H9 (cell line): ENCODE measurements at regions not wholly inside any gene's neighbourhood (a gene's known extent, or its start where the extent isn't known, plus 50 kb on each side); places are given as distances from the start of the nearest gene placed in this dataset.

Experiments
- DNase-seq: peaks from one replicate; pipeline ENCODE4 v3.0.0-alpha.2; 2017
- H2AFZ ChIP-seq: one replicate; pipeline ENCODE4 v1.6.1; 2013; ENCODE audit warnings: mild to moderate bottlenecking, low read length, control low read depth, moderate library complexity
- H2AK5ac ChIP-seq: 2 replicates; pipeline ENCODE4 v1.6.1; 2013; ENCODE audit warnings: low read length, control low read depth, mixed read lengths; ENCODE audit not compliant: insufficient read length
- H2BK120ac ChIP-seq: one replicate; pipeline ENCODE4 v1.6.1; 2013; ENCODE audit warnings: low read depth, mild to moderate bottlenecking, low read length, control low read depth, inconsistent platforms; ENCODE audit not compliant: poor library complexity, severe bottlenecking
- H2BK12ac ChIP-seq: 2 replicates; pipeline ENCODE4 v1.6.1; 2013; ENCODE audit warnings: low read length, control low read depth, mixed read lengths, low read depth; ENCODE audit not compliant: insufficient read length
- H2BK15ac ChIP-seq: 2 replicates; pipeline ENCODE4 v1.6.1; 2013; ENCODE audit warnings: low read depth, low read length, control low read depth
- H2BK20ac ChIP-seq: one replicate; pipeline ENCODE4 v1.6.1; 2013; ENCODE audit warnings: low read depth, mild to moderate bottlenecking, low read length, control low read depth, inconsistent platforms; ENCODE audit not compliant: poor library complexity, severe bottlenecking
- H2BK5ac ChIP-seq: 2 replicates; pipeline ENCODE4 v1.6.1; 2013; ENCODE audit warnings: low read length, control low read depth, mixed read lengths; ENCODE audit not compliant: insufficient read length
- H3K14ac ChIP-seq: 2 replicates; pipeline ENCODE4 v1.6.1; 2013; ENCODE audit warnings: low read length, control low read depth; ENCODE audit not compliant: insufficient read depth
- H3K18ac ChIP-seq: 2 replicates; pipeline ENCODE4 v1.6.1; 2013; ENCODE audit warnings: low read depth, mild to moderate bottlenecking, mixed read lengths, low read length, control low read depth; ENCODE audit not compliant: insufficient read length
- H3K23ac ChIP-seq: 2 replicates; pipeline ENCODE4 v1.6.1; 2013; ENCODE audit warnings: low read length, control low read depth, mixed read lengths, low read depth; ENCODE audit not compliant: insufficient read length
- H3K23me2 ChIP-seq: 2 replicates; pipeline ENCODE4 v1.6.1; 2013; ENCODE audit warnings: low read depth, mild to moderate bottlenecking, mixed read lengths, low read length, control low read depth; ENCODE audit not compliant: insufficient read length, poor library complexity, severe bottlenecking
- H3K27ac ChIP-seq: 2 replicates; pipeline ENCODE4 v1.5.1; 2013; ENCODE audit warnings: low read length, control low read depth, mixed read lengths, low read depth; ENCODE audit not compliant: insufficient read length
- H3K27me3 ChIP-seq: 2 replicates; pipeline ENCODE4 v1.6.1; 2013; ENCODE audit warnings: low read length, control low read depth, inconsistent platforms; ENCODE audit not compliant: insufficient read depth
- H3K4ac ChIP-seq: 2 replicates; pipeline ENCODE4 v1.6.1; 2013; ENCODE audit warnings: low read depth, mild to moderate bottlenecking, control low read depth, inconsistent platforms, low read length, moderate library complexity
- H3K4me1 ChIP-seq: 2 replicates; pipeline ENCODE4 v1.6.1; 2013; ENCODE audit warnings: low read length, control low read depth, inconsistent platforms; ENCODE audit not compliant: insufficient read depth
- H3K4me2 ChIP-seq: 2 replicates; pipeline ENCODE4 v1.6.1; 2013; ENCODE audit warnings: low read length, control low read depth, mixed read lengths; ENCODE audit not compliant: insufficient read length, insufficient read depth
- H3K56ac ChIP-seq: 2 replicates; pipeline ENCODE4 v1.6.1; 2013; ENCODE audit warnings: low read depth, mild to moderate bottlenecking, mixed read lengths, low read length, control low read depth; ENCODE audit not compliant: insufficient read length
- H3K79me1 ChIP-seq: 2 replicates; pipeline ENCODE4 v1.6.1; 2013; ENCODE audit warnings: low read depth, mild to moderate bottlenecking, moderate library complexity, low read length, control low read depth, inconsistent platforms; ENCODE audit not compliant: insufficient read depth, poor library complexity, severe bottlenecking
- H3K79me2 ChIP-seq: 2 replicates; pipeline ENCODE4 v1.6.1; 2013; ENCODE audit warnings: low read length, control low read depth, inconsistent platforms; ENCODE audit not compliant: insufficient read depth
- H3K9ac ChIP-seq: 2 replicates; pipeline ENCODE4 v1.6.1; 2013; ENCODE audit warnings: low read length, control low read depth, mixed read lengths; ENCODE audit not compliant: insufficient read length; ENCODE audit errors: extremely low read depth
- H3K9me3 ChIP-seq: one replicate; pipeline ENCODE4 v1.6.1; 2013; ENCODE audit warnings: low read depth, low read length, inconsistent platforms; ENCODE audit not compliant: control insufficient read depth
- H3T11ph ChIP-seq: one replicate; pipeline ENCODE4 v1.6.1; 2013; ENCODE audit warnings: mild to moderate bottlenecking, low read length, control low read depth, inconsistent platforms
- H4K20me1 ChIP-seq: one replicate; pipeline ENCODE4 v1.6.1; 2013; ENCODE audit not compliant: control insufficient read depth, insufficient read length, insufficient read depth
- H4K5ac ChIP-seq: 2 replicates; pipeline ENCODE4 v1.6.1; 2013; ENCODE audit warnings: low read depth, mild to moderate bottlenecking, mixed read lengths, low read length, control low read depth; ENCODE audit not compliant: insufficient read length
- H4K8ac ChIP-seq: replicated peaks from 2 replicates; pipeline ENCODE4 v1.6.1; 2013; ENCODE audit warnings: low read length, control low read depth, mixed read lengths, low read depth; ENCODE audit not compliant: insufficient read length
- H4K91ac ChIP-seq: 2 replicates; pipeline ENCODE4 v1.6.1; 2013; ENCODE audit warnings: low read depth, mild to moderate bottlenecking, moderate library complexity, mixed read lengths, low read length, control low read depth; ENCODE audit not compliant: insufficient read length
- H3K27ac Mint-ChIP-seq, 3 experiments: 2 replicates in 2 of 3; 3 replicates in 1 of 3; pipeline ENCODE4 v1.8.0; 2020 to 2021; ENCODE audit warnings: mixed read lengths in 3 of 3, mild to moderate bottlenecking in 1 of 3, moderate library complexity in 1 of 3
- H3K27me3 Mint-ChIP-seq: 2 replicates; pipeline ENCODE4 v1.8.0; 2021; ENCODE audit warnings: low read depth, mild to moderate bottlenecking, moderate library complexity, mixed read lengths
- H3K36me3 Mint-ChIP-seq, 3 experiments: 2 replicates in 2 of 3; 3 replicates in 1 of 3; pipeline ENCODE4 v1.8.0; 2020 to 2021; ENCODE audit warnings: low read depth in 3 of 3, mixed read lengths in 3 of 3; ENCODE audit not compliant: insufficient read depth in 1 of 3
- H3K4me1 Mint-ChIP-seq, 2 experiments: 2 replicates each; pipeline ENCODE4 v1.8.0; 2020; ENCODE audit warnings: mixed read lengths in 2 of 2
- H3K4me3 Mint-ChIP-seq, 2 experiments: 2 replicates in 1 of 2; 3 replicates in 1 of 2; pipeline ENCODE4 v1.8.0; 2020 to 2021; ENCODE audit warnings: mild to moderate bottlenecking in 2 of 2, mixed read lengths in 2 of 2, moderate library complexity in 1 of 2
- H3K9me3 Mint-ChIP-seq, 2 experiments: 2 replicates in 1 of 2; 3 replicates in 1 of 2; pipeline ENCODE4 v1.8.0; 2020; ENCODE audit warnings: mild to moderate bottlenecking in 2 of 2, mixed read lengths in 2 of 2, moderate library complexity in 1 of 2
- CTCF ChIP-seq: fragments of 200-600 bp; sonication (generic); conservative IDR thresholded peaks from 3 replicates; pipeline ENCODE4 v1.8.0; 2021; ENCODE audit warnings: antibody characterized with exemption, mild to moderate bottlenecking
- WGBS: extraction: QIAGEN DNeasy Blood & Tissue Kit; methylation state at CpG from one replicate; pipeline ENCODE4 v1.1.7; 2013; ENCODE audit warnings: missing lambda C conversion rate, low lambda C conversion rate, mixed read lengths; ENCODE audit not compliant: insufficient read length; ENCODE audit errors: extremely low coverage; 5-methylcytosine and 5-hydroxymethylcytosine counted together

- no peaks in the 10 kb centered on the region for H3K27me3 ChIP-seq
- no peak overlapping the region for H2BK5ac ChIP-seq
- H3K9me3 ChIP-seq: no peaks in the 10 kb centered on the region
- no peaks in the 10 kb centered on the region for H3K23me2 ChIP-seq
- no peak overlapping the region for H2AK5ac ChIP-seq
- no peak overlapping the region for H3K14ac ChIP-seq
- peaks cover 14% of the 10 kb centered on the region in 2 experiments for H3K9me3 Mint-ChIP-seq
- H3K23ac ChIP-seq: no peak overlapping the region
- no peak overlapping the region for H3K4ac ChIP-seq
- no peaks in the 10 kb centered on the region for H3K79me2 ChIP-seq
- no peak for TF ChIP-seq CTCF
- H4K20me1 ChIP-seq: no peaks in the 10 kb centered on the region
- H3K27ac Mint-ChIP-seq: peak overlapping the region in 1 of 3 experiments; percentile 80; a peak in 3 of 7 replicates
- no peak for DNase-seq
- no peak overlapping the region for H4K5ac ChIP-seq
- no peak overlapping the region for H2BK120ac ChIP-seq
- H3K27me3 Mint-ChIP-seq: peaks cover 4% of the 10 kb centered on the region
- no peak overlapping the region for H3K4me2 ChIP-seq
- H2AFZ ChIP-seq: no peak overlapping the region
- no peak overlapping the region for H4K8ac ChIP-seq
- no peaks in the 10 kb centered on the region for H3K79me1 ChIP-seq
- no peak overlapping the region for H2BK20ac ChIP-seq
- H3K4me1 Mint-ChIP-seq: peaks cover 4 to 17% of the 10 kb centered on the region in 2 experiments; a peak in 3 of 4 replicates
- WGBS: no CpG with 5 or more reads among the region's 6 CpGs
- H3T11ph ChIP-seq: no peak overlapping the region
- no peak overlapping the region for H3K27ac ChIP-seq
- peaks cover 0 to 14% (median 0%) of the 10 kb centered on the region in 3 experiments; a peak in 3 of 7 replicates for H3K36me3 Mint-ChIP-seq
- H4K91ac ChIP-seq: no peak overlapping the region
- H2BK15ac ChIP-seq: no peak overlapping the region
- no peak overlapping the region for H2BK12ac ChIP-seq
- H3K18ac ChIP-seq: no peak overlapping the region
- H3K56ac ChIP-seq: no peak overlapping the region
- no peak overlapping the region for H3K4me3 Mint-ChIP-seq
- no peaks in the 10 kb centered on the region; the same call in 1 of the 2 replicates for H3K4me1 ChIP-seq
- no peak overlapping the region for H3K9ac ChIP-seq
Observed at GRCh38 chr1:29459620-29459945, 223.3 kb downstream of the PTPRU start.
